GDM1 (cell line): ENCODE measurements at regions not wholly inside any gene's neighbourhood (a gene's known extent, or its start where the extent isn't known, plus 50 kb on each side); places are given as distances from the start of the nearest gene placed in this dataset.

Experiments
- DNase-seq: peaks from one replicate; lab custom pipeline; 2025; lab: John Stamatoyannopoulos, UW

DNA sequence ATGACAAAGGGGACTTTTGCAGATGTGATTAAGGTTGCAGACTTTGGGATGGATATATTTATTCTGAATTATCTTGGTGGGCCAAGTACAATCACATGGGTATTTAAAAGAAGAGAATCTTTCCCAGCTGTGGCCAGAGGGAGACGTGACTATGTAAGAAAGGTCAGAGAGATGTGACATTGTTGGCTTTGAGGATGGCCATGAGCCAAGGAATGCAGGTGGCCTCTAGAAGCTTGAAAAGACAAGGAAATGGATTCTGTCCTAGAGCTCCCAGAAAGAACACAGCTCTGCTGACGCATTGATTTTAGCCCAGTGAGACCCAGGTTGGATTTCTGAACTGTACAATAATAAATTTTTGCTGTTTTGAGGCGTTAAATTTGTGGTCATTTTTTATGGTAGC lies 616.0 kb upstream of the TBL1XR1 start:
- no peak for DNase-seq

DNA sequence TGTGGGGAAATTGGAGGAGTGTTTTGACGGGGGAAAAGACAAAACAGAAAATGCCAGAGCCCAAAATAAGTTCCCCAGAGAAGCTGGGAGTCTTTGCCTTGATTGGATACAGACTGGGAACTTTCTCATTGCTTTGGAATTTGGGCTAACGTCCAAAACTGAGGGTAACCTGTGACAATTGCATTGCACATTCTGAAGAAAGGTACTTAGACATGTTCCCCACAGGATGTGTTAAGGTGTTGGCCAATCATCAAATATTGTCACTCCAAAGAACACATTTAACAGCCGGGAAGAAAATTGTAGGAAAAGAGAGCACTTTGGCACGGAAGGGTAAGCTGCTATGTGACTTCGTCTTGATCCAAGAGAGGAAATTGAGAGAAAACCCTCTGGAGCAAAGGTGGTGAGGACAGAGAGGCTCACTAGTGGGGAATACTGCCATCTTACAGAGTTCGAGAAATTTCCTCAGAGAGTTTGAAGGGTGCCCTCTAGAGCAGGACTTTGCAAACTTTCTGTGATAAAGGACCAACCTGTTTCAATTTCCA lies 619.5 kb upstream of the TBL1XR1 start:
- DNase-seq = no peak

GRCh38 chr3:177817751-177818150 lies 620.5 kb upstream of the TBL1XR1 start:
- no peak for DNase-seq

DNA sequence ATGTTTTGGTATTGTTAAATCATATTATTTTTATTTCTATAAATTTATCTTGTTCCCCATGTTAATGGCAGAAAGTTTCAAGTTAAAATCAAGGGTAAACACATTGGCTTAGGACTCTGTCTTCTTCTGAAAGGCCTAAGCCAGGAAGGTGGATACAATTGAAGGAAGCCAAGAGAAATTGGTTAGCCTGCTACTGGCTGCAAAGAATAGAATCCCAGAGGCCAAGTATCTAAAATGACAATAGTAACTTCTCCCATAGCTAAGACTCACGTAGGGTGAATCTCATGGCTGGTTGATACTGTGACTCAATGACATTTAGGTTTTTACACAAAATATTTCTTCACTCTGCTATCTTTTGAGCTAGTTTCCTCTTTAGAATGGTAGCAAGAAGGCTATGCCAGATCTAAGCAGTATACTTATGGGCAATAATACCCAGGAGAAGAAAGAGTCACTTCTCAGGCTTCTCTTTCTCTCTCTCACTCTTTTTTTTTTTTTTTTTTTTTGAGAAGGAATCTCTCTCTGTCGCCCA lies 621.5 kb upstream of the TBL1XR1 start:
- DNase-seq = no peak

- peak; percentile 17 for DNase-seq
These were observed 623.5 kb upstream of the TBL1XR1 start for GRCh38 chr3:177820683-177821316.

DNA sequence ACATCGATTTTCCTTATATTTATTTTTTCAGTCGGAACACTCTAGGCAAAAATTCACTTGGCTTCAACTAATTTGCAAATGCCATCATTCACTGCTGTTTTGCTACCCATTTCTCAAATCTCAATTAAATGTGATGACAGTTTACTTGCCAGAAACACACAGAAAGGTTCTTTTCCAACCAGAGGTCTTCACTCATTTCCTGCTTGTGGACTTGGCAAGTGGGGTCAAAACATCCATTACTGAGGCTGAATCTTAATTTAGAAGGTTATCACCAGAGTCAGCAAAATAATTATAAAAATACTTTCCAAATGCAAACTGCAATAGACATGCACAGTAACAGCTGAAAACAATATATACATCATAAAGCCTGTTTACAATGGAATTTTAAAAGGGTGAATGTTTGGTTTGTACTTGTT lies 625.4 kb upstream of the TBL1XR1 start:
- no peak for DNase-seq

- no peak for DNase-seq
These were observed 626.5 kb upstream of the TBL1XR1 start for GRCh38 chr3:177823701-177824189.

DNA sequence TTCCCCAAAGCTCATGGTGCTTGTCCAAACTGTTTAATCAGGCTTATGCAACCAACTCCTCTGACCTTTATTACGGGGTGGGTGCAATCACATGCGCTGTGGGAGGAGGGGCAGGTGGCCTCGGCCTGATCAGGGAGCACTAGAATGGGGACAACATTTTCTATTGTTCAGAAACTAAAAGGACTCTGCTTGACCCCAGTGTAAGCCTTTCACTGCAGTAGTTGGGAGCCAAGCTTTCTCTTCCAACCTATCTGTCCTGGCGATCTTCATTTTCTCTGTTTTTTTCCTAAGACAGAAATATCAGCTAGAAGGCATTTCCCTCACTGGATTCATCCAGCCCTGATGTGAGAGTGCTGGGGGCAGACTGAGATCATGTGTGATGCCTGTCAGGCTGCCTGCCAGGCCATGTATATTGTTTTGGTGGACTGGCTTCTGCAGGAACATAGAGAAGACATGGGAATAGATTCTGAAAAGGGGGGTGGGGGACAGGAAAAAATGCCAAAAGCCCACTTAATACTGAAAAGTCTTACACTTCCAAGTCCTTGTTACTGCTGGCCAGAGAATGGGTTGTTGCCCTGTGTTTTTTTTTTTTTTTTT lies 627.0 kb upstream of the TBL1XR1 start:
- DNase-seq = no peak

GRCh38 chr3:177824841-177825240 lies 627.6 kb upstream of the TBL1XR1 start:
- DNase-seq = no peak

DNA sequence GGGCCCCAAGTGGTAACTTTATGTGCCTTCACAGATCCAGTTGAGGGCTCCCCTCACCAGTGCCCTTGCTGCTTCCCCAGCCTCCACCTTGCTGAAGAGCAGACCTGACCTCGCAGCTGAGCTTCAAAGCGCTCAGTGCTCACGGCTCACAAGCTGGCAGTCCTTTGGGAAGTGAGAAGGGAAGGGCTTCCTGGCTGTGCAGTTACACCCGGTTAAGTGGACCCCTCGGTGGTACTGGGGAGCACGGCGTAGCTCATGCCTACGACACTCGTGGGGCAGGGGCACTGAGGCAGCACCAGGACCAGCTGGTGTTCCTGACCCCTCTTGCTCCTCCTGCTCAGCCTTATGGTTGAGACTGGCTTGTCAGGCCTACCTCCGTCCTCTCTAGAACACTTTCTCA lies 629.0 kb upstream of the TBL1XR1 start:
- no peak for DNase-seq

- DNase-seq = no peak
These were observed 630.4 kb upstream of the TBL1XR1 start for GRCh38 chr3:177827511-177828207.

DNA sequence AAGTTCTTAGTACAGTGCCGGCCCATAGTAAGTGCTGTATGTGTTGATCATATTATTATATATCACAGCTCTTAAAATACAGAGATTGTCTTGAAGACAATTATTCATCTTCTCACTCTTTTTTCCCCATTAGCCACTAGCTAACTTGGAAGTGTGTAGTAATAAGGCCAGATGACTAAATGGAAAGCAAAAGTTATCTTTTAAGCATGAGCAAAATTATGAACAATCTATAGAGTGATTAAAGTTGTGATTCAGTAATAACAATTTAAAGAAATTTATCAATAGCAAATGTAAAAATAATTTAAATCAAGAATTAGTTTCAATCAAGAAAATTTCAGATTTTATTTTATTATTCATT lies 630.9 kb upstream of the TBL1XR1 start:
- no peak for DNase-seq

- DNase-seq = no peak
These were observed 633.1 kb upstream of the TBL1XR1 start for GRCh38 chr3:177830411-177830849.

- no peak for DNase-seq
These were observed 634.1 kb upstream of the TBL1XR1 start for GRCh38 chr3:177831361-177831760.

DNA sequence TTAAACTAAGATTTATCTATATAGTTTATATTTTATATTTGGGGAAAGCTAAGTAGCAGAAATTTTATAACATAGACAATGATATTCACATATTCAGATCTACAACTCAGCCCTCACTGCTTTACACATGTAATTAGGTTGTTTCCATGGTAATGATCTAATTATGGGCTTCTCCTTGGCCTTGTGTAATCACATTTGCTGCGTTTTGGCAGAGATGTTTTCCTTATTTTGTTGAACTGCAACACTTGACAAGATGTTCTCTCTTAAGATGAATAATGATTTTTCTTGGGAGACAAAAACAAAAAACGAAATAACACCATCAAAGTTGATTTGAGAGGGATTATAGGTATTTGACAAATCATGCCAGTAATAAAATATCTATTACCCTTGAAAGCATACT lies 635.6 kb upstream of the TBL1XR1 start:
- DNase-seq = no peak

DNA sequence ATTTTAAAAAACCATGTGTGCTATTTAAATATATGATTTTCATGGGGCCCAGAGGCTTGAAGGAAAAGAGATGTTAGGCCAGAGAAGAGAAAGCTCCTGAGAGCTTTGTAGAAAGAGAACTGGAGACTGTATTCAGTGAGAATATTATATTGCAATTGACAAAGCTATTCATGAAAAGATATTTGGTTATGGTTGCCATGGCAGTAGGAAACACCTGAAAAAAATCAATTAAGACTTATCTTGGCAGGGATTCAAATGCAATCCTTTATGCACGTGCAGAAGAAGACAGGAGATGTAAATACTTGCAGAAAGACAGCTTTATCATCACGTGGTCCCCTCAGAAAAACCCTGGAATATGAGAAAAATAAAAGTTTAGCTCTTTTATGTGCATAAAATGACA lies 636.0 kb upstream of the TBL1XR1 start:
- DNase-seq = no peak

- DNase-seq = peak; percentile 87
These were observed 637.7 kb upstream of the TBL1XR1 start for GRCh38 chr3:177835008-177835407.

- no peak for DNase-seq
These were observed 638.6 kb upstream of the TBL1XR1 start for GRCh38 chr3:177835917-177836316.

- DNase-seq = no peak
These were observed 639.4 kb upstream of the TBL1XR1 start for GRCh38 chr3:177836671-177837070.

- no peak for DNase-seq
These were observed 640.8 kb upstream of the TBL1XR1 start for GRCh38 chr3:177837951-177838655.

DNA sequence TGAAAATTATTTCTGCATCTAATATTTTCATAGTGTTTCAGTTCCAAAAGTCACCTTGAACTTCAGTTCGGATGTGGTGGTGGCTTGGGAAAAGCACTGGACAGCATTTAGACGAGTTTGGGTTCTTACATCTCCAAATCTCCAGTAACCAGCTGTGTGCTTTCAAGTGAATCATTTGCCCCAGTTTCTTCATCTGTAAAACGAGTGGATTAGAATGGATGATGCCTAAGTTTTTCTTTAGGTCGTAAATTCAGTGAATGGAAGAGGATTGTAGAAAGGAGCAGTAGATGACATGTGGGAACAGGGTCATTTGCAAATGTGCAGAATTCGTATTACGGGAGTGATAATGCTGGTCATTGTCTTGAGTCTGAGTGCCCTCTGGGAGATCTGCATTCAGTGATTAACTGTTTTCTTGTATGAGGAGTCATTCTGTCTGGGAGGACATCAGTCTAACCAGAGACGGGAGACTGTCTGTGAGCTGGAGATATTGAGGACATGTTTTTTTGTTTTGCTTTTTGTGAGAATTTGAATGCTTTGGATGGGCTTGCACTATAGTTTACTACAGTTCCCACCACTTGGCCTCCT lies 641.6 kb upstream of the TBL1XR1 start:
- DNase-seq = no peak

DNA sequence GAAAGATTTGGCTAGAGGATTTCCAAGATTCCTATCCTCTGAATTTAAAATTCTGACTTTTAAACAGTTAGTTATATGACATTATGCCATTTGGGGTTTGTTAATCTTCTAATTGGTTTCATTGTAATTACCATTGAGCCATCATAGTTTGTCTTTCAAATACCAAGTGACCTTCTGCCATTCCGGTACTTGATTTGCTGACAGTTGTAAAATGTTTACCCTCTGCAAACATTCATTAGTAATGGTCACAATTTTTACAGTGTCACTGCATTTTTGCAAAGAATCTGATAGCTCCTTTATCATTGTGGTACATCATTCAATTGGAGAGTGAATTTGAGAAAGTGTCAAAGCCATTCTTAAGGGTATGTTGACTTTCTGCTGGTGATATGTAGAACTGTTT lies 645.0 kb upstream of the TBL1XR1 start:
- DNase-seq = no peak
